GM19395 (cell line): ENCODE measurements at regions not wholly inside any gene's neighbourhood (a gene's known extent, or its start where the extent isn't known, plus 50 kb on each side); places are given as distances from the start of the nearest gene placed in this dataset.

Source experiments
- ATAC-seq: cut with Tn5 transposase; IDR thresholded peaks from one replicate; pipeline ENCODE4 v1.9.1; 2021; ENCODE audit warnings: mild to moderate bottlenecking, moderate library complexity; ENCODE audit not compliant: unreplicated experiment

DNA sequence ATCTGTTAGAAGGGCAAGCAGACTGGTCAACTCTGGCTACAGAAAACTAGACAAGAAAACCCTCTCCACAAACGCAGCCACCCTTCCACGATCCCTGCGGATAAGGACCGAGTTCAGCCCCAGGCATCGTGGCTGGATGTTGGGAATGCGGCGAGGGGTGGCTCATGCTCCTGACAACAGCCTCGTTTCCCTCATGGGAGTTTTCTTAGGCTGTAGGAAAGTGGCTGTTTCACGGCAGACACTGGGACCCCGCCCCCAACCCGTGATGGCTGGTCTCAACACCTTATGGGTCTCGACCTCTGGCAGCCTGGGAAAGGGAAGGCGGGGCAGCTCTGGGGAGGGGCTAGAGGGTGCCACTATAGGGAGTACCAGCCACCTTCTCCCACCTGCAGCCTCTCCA lies 123.3 kb downstream of the RFLNA start:
- ATAC-seq = no peak

DNA sequence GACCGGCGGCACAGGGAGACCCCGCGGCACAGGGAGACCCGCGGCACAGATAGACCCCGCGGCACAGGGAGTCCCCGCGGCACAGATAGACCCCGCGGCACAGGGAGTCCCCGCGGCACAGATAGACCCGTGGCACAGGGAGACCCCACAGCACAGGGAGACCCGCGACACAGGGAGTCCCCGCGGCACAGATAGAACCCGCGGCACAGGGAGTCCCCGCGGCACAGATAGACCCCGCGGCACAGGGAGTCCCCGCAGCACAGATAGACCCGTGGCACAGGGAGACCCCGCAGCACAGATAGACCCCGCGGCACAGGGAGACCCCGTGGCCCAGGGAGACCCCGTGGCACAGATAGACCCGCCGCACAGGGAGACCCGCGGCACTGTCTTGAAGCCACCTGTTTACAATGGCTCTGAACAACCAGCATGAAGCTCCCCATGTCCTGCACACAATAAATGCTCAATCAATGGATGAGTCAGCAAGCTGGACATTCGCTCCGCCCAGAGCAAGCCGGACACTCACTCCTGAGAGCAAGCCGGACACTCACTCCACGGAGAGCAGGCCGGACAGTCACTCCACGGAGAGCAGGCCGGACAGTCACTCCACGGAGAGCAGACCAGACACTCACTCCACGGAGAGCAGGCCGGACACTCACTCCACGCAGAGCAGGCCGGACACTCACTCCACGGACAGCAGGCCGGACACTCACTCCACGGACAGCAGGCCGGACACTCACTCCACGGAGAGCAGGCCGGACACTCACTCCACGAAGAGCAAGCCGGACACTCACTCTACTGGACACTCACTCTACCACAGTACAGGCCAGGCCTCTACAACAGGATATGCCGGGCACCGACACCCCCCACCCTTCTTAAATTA lies 121.9 kb downstream of the RFLNA start:
- ATAC-seq = no peak

DNA sequence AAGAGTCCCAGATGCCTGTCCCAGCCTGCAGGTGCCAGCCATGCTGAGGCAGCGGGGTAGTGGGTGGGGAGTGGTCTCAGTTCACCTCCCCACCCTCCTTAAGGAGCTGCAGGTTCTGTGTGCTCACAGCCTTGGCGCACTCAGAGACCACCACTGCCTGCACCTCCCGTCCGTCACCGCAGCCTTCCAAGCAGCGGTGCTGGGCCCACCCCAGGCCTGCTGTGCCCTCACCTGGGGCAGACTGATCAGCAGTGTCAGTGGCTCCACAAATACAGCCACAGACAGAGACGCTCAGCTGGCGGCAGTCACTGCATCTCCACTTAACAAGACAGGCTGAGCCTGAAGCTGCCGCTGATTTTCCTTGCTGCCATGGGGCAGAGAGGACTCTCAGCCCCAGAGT lies 120.2 kb downstream of the RFLNA start:
- no peak for ATAC-seq

DNA sequence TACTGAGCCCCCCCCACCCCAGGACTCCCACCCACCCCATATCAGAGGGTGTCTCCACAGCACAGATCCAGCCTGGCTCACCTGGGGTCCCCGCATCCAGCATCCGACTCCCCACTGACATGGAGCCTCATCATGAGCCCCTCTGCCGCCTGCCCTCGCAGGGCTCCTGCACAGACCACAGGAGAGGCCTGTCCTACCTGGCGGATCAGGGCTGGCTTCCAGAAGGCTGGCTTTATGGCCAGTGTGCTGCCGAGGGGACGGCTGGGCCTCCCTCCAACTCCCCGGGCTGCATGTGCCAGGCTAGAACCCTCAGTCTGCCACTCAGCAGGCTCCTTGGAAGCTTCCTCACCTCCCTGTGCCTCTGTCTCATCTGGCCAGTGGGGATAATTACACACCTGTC lies 119.0 kb downstream of the RFLNA start:
- ATAC-seq = no peak

DNA sequence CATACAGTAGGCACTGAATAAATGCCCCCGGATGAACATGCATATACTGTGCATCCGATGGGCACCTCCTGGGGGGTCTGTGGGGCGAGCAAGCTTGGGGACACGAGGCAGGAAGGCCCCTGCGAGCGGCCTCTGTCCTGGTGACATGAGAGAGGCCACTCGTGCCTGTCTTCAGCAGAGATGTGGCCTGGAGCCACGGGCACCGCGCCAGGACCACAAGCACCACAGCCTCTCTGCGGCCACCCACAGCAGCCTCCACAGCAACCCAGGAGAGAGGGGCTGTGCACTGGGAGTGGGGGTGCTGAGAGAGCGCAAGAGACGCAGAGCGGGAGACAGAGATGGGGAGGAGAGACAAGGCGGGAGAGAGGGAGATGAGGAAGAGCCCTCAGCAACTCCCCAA lies 118.5 kb downstream of the RFLNA start:
- ATAC-seq = no peak

DNA sequence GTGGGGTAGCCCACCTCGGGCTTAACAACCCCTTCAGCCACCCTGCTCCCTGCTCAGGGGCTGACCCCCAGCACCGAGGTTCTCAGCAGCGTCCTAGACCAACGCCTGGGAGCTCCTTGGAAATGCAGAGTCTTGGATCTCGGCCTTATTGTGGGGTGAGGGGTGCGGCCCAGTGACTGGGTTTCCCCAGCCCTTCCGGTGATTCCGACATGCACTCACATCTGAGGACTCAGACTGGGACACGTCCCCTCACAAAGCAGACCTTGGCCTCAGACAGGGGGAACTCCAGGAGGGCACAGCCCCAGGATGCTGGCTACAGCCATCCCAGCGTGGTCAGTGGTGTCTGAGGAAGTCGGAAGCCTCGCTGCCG lies 117.7 kb downstream of the RFLNA start:
- no peak for ATAC-seq

DNA sequence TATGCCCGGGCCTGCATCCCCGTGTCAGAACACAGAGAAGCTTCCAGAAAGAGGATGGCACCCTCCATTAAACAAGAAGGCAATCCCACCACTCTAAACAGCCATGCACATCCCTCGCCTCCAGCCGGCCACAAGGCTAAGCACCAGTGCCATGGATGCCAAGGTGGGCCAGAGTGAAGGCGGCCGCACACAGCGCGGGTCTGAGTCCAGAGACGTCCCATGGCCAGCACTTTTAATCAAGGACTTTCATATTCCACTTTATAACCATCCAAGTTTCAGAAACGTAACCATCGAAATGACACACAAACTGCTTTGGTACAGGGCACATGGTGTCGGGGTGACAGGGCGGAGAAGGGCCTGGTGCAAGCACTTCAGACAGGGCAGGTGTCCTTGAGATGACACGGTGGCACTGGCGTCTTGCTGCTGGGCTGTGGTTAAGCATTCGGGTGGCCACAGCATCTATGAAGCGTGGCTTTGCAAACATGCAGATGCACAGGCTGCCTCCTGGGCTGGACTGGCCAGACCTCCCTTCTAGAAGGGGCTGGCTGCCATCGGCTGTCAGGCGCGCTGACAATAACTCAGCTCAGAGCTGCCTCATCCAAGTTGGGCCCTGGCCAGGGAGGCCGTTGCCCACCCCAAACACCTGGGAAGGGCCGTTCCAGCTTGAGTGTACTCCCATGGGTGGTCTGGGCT lies 117.2 kb downstream of the RFLNA start:
- ATAC-seq = no peak

DNA sequence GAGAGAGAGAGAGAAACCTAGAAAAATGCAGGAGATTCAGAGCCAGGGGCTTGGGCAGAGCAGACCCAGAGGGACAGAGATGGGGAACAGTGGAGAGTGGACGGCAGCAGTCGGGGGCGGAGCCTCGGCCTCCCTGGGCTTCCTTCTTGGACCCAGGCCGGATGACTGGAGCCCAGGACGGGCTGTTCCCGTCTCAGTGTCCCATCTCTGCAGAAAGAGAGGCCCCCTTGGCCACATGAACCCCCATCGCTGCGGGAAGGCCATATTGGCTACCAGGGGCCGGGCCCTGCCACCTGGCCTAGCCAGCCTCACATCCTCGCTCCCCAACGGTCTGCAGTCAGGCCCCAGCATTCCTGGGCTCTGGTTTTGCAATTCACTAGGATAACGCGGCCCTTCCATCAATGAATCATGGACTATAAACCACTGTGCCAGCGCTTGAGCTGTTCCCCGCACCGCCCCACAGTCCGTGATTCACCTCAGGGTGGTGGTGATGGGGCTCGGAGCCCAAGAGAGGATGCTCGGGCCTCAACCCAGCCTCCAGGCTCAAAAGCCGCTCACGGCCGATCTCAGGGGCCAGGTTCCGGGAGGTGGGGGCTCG lies 116.5 kb downstream of the RFLNA start:
- no peak for ATAC-seq

DNA sequence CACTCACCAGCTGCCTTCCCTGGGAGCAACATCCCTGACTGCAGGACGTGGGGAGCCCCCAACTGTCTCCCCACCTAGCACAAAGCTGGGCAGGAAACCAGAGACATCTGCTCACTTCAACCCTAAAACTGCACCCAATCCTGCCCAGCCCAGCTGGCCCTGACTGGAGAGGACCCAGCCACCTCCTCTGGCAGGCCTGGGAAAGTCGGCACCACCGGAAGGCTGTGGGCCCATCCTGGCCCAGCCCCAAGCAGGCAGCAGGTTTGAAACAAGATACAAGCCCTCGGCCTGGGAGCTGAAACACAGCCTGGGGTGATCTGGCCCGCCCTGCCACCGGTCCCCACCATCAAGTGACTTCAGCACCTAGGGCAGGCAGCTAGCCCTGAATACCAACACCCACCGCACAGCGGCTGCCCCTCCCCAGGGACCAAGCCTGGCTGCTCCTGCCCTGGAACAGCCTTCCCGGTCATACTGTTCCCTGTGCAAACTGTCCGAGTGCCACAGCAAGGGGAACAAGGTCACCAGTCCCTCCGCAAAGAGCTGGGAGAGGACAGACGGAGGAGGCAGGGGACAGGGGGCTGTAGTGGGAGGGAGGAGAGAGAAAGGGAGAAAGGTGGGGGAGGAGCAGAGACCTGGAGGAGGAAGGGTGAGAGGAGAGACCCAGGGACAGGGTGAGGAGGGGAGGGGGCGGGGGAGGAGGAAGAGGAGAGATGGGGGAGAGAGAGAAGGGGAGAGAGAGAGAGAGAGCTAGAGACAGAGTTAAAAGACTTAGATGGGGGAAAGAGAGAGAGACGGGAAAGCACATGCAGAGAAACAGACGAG lies 115.7 kb downstream of the RFLNA start:
- no peak for ATAC-seq

DNA sequence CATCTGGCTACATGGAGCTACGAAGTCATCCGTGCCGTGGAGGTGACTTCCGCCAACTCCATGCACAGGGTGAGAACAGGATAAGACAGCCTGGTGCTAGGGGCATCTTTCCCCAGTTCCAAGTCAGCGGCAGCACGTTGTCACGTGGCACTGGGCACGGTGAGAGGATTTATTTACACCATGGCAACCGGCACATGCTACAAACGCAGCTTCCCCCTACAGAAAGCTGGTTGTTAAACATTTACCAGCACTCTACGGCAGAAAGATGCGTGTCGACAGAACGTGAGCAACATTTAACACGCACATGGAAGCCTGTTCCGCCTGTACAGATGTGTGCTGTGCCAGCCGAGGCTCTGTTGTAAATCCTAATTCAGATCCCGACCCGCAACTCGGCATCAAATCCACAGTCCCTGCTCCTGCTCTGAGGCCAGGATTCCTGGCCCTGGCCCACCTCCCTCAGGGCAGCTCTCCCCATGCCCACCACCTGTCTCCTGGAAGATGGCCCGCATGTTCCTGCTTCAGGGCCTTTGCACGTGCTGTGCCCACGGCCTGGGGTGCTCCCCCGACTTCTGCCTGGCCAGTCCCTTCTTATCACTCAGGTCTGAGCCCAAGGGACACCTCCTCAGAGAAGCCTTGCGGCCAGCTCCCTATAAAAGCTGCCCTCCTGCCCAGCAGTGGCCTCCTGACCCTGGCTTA lies 114.1 kb downstream of the RFLNA start:
- ATAC-seq = no peak

DNA sequence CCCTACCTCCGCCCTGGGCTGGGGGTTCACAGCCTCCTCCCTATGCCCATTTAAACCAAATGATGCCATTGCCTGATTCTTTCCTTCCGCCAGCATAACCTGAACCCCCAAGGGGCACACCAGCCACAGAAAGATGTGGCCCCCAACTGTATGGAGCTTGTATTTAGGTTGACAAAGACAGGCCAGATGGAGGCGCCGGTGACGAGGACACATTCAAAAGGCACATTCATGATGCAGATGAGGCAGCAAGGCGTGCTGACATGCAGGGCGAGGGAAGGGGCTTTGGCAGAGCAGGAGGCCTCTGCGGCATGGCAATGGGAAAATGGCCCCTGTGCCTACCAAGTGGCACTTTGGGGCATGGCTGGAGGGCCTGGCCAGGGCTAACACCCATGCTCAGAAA lies 112.2 kb downstream of the RFLNA start:
- ATAC-seq = no peak

DNA sequence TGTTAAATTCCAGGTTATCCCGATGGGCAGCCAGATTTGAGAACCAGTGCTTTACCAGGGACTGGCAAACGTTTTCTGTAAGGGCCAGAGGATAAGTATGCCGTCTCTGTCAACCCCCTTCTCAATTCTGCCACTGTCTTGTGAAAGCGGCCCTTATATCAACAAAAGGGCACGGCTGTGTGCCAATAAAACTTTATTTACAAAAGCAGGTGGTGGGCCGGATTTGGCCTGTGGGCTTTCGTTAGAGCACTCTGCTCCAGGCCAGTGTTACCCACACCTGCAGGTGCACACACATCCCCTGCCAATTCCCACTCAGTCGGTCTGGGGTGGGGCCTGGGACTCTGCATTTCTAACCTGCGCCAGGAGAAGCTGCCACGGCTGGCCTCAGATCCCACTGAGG lies 111.2 kb downstream of the RFLNA start:
- no peak for ATAC-seq

DNA sequence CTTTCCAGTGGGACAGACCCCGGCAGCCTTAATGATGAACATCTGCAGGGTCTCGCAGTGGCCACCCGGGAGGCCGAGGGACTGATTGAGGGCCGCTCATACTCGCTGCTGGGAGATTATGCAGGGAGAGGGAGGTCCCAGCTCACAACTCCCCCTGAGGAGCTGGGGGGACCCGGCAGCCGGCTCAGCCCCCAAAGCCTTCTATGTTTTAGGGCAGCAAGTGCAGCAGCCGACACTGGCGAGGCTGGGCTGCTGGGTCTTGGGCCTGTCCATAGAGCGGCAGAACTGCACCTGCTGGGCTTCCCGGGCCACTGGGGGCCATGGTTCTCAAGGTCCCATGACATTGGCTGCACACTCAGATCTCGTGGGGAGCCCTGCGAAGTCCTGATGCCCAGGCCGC lies 110.7 kb downstream of the RFLNA start:
- ATAC-seq = no peak

DNA sequence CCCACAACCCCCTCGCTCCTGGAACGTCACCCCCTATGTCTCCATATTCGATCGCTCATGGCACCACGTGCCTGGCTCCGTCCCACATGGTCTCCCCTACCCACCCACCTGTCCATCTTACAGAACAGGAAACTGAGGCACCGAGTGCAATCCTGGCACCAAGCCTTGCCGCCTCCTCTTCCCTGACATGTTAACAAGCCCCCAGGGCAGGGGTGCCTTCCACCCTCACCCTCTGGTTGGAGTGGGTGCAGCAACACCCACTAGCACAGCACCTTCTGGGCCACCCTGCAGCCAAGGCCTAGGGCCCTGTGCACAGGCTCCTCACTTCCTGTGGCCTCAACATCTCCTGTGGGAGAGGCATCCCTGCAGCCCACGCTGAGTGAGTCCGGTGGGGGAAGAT lies 110.3 kb downstream of the RFLNA start:
- no peak for ATAC-seq

DNA sequence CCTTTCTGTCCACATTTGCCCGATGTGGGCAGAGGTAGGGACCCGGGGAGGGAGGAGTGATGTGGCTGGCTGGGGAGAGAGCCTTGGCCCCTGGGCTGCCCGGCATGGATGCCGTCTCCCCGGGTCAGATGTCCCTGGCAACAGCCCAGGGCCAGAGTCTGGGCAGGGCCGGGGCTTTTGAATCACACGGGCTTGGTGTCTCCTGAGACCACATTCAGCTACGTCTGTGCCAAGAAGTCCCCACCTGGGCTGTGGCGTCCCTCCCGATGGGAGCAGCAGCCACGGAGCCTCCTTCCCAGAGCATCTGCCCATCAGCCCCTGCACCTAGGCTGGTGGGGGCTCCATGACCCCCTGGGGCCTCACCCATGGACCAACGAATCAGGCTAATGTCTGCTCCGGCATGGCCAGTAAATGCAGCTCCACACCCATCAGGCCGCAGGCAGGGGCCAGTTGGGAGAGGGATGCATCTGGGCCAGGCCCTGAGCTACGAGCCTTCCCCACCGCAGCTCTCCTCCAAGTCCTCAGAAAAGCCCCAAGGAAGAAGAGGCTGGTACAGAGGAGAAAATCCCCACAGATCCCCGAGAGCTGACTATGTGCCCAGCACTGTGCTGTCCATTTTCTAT lies 109.4 kb downstream of the RFLNA start:
- ATAC-seq = no peak

DNA sequence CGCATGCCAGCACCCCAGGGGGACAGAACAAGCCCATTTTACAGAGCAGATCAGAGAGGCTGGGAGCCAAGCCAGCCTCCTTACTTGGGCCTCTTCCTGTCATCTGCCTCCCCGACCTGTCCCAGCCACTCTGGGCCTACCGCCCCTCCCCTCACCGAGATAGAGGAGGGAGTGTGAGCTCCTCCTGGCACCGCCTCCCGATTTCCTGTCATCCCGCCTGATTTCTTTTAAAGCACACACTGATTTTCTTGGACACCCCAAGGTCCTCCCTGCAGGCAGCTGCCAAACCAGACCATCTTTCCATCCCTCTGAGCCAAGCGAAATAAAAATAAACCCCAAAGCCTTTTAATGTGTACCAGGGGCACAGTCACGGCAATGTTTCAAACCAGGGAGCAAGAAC lies 108.4 kb downstream of the RFLNA start:
- ATAC-seq = no peak

DNA sequence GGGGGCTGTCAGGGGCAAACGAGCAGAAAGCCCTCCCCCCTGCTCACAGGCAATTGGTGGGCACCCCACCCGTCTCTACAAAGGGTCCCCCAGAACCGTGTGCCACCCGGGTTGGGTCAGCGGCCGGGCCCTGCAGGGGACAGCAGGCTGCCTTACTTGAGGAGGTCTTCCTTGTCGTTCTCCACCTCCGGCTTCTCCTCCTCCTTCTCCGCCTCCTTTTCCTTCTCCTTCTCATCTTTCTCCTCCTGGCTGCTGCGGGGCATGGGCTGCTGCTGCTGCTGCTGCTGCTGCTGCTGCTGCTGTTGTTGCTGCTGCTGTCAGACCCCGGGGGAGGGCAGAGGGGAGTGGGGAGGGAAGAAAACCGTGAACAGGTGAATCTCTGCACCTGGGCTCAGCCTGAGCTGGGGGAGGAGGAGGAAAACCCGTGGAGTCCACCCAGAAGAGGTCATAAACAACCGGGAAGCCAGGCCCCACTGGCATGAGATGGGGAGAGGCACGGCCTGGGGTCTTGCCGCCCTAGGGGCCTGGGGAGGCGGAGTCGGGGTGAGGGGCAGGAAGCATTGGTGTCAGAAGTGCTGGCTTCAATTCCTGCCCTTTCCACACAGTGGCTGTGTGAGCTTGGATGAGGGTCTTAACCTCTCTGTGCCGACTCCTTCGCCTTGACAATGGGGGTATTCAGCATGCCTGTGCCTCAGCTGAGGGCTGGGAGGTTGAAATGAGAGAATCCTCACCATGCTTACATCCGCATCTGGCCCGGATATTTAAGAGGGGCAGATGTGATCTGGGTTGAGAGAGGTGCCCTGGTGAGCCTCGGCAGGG lies 107.6 kb downstream of the RFLNA start:
- no peak for ATAC-seq

DNA sequence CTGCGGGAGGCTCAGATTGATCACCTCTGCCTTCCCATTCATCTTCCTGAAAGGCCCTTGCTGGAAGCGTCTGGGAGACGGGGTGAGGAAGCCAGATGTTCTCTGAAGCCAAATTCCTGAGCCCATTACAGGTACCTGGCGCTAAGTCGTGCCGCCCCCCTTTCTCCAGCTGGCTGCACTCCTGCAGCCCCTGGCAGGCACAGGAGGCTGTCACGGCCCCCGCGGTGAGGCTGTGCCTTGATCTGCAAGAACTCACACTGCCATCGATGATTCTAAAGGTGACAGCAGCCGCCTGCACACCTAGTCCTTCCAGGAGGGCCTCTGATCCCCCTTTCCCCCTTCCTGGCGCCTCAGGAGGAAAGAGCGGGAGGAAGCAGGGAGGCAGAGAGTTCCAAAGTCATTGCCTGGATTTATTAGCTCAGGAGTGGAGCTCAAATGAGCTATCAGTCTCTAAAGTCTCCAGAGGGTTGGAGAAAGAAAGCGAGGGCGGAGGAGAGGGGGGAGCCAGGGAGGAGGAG lies 106.9 kb downstream of the RFLNA start:
- ATAC-seq = no peak

DNA sequence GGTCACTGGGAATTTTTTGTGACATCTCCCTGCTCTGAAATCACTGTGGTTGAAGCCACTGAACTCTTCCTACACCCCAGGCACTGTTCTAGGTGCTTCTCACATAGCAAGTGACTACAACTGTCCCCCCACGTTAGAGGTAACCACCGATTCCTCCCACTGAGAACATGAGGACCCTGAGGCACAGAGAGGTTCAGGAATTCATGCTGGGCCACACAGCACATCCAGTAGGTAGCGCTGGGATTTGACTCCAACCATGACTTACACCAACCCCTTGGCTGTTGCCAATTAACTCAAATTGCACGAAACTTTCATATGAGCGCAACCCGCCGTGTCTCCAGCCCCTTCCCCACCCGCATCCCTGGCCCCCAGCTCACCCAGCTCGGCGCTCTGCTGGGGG lies 105.2 kb downstream of the RFLNA start:
- no peak for ATAC-seq
